HuH-7.5 (cell line): ENCODE measurements at regions not wholly inside any gene's neighbourhood (a gene's known extent, or its start where the extent isn't known, plus 50 kb on each side); places are given as distances from the start of the nearest gene placed in this dataset.

Experiments used
- DNase-seq: peaks from one replicate; pipeline ENCODE4 v3.0.0; 2011; ENCODE audit warnings: low spot score

DNA sequence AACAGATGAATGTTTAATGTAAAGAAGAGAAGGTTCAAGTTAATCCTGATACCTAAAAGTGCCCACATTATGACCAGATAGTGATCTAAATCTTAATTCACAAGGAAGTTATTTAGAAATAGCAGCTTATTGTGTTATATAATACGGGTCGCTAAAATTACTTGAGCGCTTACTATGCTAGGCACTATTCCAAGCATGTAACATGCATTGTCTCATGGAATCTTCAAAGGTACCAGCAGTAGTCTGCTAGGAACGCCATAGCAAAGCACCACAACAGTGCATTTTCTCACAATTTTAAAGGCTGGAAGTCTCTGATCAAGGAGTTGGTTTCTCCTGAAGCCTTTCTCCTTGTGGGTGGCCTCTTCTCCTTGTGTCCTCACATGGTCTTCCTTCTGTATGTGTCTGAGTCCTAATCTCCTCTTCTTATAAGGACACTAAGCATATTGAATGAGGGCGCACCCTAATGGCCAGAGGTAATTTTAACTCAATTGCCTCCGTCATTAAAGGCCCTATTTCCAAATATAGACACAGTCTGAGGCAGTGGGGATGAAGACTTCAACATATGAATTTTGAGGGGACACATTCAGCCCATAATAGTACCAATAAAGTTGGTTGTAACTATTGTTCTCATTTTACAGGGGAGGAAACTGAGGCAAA is 118.4 kb downstream of the LRRC30 start:
- DNase-seq: no peak

DNA sequence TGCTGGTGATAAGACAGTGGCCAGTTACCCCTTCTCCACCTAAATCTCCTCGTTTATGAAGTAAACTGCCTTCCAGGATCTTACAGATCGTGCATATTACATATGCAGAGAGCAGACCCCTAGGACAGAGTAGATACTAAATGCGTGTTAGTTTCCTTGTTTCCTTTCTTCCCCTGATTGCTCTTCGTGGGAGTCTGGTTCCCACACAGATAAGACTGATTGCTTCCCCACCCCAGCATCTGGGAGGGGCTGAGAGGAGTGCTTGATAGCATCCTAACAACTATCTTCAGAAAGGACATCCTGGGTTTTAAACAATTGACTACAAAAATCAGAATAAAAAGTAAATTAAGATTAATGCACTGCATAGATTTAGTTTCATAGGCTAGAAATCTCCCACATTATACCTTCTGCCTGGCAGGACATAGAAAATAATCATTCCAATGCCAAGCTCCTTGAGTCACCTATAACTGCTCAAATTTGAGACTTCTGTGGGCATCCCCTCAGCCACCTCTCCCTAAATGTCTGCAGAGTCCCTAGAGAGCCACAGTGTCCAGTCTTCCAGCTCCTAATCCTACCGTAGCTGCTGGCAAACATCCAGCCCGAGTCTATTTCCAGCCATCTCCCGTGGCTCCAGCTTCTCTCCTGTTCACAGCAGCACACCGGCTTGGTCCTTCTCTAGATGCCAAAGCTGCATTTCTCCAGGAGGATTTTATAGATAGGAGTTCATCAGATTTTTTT is 128.3 kb downstream of the LRRC30 start:
- DNase-seq: no peak

- DNase-seq: no peak
Observed at GRCh38 chr18:7360606-7361170, 129.8 kb downstream of the LRRC30 start.

- DNase-seq: no peak
Observed at GRCh38 chr18:7363338-7363737, 132.4 kb downstream of the LRRC30 start.

DNA sequence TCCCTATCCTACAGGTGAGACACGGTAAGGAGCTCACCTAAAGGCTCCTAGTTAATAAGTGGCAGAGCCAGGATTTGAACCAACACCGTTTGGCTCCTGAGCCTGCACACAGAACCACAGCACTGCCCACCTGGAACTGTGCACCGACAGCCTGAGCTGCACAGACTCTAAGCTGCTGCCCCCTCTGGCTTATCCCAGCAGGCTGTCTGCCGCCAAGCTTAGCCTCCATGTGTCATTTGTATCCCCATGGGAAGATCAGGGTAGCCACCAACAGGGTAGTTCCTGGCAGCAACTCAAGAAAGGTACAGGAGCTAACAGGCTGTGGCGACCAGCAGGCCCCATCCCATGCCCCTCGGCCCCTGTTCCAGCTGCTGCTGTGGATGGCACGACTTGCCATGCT is 135.7 kb downstream of the LRRC30 start:
- no peak for DNase-seq

- DNase-seq: no peak
Observed at GRCh38 chr18:7367336-7367735, 136.4 kb downstream of the LRRC30 start.

DNA sequence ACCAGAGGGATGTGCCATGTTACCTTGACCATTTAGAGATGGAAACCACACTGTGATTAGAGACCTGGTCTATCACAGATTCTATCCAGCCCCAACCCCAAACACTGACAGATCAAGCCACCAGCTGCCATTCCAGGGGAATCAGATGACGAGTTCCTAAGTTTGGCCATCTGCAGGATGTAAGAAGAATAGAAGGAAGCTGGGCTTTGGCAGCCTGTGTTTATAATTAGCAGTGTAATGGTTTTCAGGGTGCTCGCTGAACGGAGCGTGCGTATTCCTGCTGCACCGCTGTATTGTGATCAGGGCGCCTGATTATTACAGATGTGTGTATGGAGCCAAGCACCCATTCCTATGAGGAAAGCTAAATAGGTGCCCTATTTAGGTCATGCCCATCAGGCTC is 138.1 kb downstream of the LRRC30 start:
- DNase-seq: no peak

DNA sequence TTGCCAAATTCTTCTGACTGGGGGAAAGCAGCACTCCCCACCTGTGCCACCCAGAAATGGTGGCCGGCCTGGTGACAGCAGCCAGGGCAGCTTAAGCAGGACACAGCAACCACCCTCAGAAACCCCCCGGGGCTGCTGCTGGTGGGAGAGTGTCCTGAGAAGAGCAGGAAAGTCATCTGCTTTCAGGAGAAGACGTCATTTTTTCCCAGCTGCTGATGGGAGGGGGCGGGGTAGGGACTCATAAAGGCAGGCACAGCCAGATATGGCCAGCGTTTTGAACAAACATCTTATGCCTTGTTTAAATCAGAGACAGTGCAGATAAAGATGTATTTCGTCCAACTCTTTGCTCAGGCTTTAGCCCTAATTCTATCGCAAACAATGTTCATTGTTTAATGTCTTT is 139.5 kb downstream of the LRRC30 start:
- no peak for DNase-seq

DNA sequence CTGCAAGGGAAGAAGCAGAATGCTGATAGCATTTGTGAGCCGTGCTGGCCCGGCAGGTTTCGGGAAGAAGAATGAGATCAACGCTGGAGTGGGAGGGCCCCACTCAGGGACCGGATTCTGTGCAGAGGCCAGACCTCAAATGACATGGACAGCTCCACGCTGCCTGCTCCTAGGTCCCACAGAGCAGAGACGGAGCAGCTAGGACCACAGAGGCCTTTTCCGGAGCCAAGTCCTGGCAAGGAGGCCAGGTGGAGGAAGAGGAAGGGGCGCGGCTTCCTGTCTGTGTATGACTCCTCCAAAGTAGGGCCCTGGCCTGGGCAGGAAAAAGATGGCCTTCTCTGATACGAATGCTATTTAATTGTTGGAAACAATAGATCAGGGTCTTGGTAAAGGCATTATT is 139.9 kb downstream of the LRRC30 start:
- DNase-seq: no peak

GRCh38 chr18:7373441-7373840 is 142.6 kb downstream of the LRRC30 start:
- DNase-seq: no peak

DNA sequence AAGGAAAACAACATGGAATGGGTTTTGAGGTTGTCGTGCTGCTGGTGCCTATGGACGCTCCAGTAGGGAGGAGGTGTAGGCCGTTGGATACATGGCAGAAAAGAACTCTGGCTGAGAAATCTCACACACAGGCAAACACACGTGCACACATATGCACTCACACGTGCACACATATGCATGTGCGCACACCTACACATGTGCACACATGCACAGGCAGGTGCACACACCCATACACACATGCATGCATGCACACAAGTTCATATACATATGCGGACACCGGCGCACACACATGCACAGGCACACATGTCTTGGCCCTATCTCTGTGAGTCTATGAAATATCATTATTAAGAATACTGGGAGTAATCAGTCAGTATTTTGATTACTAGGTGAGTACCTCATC is 150.4 kb downstream of the LRRC30 start:
- no peak for DNase-seq

DNA sequence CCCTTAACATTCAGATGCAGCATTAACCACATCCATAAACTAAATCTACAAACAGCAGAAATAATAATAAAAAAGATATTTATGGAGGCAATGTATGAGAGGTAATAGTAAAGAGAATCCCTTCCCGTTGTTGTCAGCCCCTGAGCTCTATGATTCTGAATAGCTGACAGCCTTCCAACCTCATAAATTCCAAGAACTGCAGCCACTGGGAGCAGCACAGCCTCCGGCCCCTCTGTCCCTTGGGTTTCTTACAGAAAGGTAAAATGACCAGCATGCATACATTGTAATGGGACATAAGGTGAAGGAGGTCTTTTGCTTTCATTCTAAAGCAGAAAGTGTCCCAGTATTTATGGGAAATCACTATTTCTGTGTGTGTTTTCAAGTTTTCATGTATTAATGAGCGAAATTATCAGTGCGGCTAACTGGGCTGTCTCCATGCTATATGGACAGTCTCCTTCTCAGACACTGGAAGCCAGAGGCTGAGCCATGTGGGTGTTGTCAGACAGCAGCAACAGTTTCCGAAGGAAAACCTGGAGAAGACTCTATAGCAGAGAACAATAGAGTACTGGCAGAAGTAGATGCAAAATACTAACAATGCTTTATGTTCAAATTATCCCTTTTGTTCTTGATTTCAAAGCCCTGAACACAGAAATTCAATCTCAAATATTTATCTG is 151.6 kb downstream of the LRRC30 start:
- no peak for DNase-seq

- no peak for DNase-seq
Observed at GRCh38 chr18:7383002-7383980, 152.4 kb downstream of the LRRC30 start.

DNA sequence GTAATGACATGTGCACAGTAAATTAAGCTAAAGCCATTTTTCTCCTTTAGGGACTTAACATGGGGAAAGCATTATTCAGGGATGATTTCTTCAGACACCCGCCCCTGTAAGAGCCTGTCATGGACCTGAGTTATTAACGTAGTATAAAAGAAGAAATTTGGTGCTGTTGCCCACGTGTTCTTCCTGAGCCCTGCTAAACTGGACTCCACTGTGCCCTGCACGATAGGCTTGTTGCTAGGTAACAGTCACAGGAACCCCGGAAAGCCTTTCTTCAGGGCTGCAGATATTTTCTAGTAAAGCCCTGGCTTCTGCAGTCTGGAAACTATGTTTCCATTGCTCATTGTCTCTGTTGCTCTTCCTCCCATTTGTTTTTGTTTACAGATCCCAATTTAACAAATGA is 157.9 kb downstream of the LRRC30 start:
- DNase-seq: no peak

DNA sequence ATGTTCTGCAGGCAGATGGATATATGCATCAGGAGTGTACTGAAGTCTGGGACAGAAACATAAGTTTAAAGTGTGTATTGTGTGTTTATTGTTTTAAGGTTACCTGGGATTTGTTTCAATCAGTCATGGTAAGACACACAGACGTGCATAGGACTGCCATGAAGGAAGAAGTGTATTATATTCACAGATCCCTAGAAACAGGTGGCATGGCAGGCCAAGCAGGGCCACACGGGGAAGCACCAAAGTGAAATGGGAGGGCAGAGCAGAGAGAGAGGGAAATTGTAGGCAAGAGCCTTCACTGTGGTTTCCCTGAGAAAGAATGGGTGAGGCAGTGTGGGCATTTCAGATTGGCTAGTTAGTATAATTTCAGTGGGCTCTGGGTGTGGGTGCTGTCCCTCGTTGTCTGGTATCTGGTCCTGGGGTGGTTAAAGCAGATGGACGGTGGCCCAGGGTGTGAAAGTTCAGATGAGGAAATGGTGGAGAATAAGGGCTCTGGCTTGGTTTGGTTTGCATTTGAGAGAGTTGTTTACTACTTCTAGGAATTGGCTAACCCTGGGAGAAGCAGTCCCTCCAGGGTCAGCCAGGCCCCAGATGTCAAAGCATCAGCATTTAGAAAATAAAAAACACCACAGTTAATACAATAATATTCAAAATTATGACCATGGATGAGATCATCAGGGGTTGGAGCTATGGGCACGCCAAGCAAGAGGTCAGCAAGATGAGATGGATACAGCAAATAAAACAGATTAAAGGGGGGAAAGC is 160.0 kb downstream of the LRRC30 start:
- DNase-seq: no peak

- DNase-seq: no peak
Observed at GRCh38 chr18:7393080-7393479, 162.2 kb downstream of the LRRC30 start.

- DNase-seq: no peak
Observed at GRCh38 chr18:7394050-7394659, 163.3 kb downstream of the LRRC30 start.

- no peak for DNase-seq
Observed at GRCh38 chr18:7395566-7395965, 164.7 kb downstream of the LRRC30 start.

GRCh38 chr18:7413906-7414305 is 153.2 kb upstream of the PTPRM start:
- no peak for DNase-seq

DNA sequence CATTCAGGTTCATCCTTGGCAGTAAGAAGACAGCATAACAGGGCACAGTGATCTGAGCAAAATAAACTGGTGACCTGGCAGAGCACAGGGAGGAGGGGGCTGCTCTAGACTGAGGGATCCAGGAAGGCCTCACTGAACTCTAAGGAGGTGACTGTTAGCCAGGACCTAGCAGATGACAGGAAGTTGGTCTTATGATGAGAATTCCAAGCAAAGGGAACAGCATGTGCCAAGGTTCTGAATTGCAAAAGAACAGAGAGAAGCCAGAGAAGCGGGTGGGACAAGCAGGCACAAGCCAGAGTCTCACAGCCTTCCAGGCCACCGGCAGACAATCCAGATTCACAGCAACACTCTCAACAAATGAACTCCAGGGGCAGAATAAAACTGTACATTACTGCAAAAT is 152.7 kb upstream of the PTPRM start:
- DNase-seq: no peak
